GM18867 (cell line): ENCODE measurements at regions not wholly inside any gene's neighbourhood (a gene's known extent, or its start where the extent isn't known, plus 50 kb on each side); places are given as distances from the start of the nearest gene placed in this dataset.
"Not testable (repeated sequence)": the region's sequence is repeated elsewhere in the genome, so short reads cannot be mapped to it uniquely, and the experiment has no call there.

ENCODE experiments used
- ATAC-seq: cut with Tn5 transposase; IDR thresholded peaks from one replicate; pipeline ENCODE4 v1.9.1; 2021; ENCODE audit warnings: mild to moderate bottlenecking, moderate library complexity; ENCODE audit not compliant: unreplicated experiment

DNA sequence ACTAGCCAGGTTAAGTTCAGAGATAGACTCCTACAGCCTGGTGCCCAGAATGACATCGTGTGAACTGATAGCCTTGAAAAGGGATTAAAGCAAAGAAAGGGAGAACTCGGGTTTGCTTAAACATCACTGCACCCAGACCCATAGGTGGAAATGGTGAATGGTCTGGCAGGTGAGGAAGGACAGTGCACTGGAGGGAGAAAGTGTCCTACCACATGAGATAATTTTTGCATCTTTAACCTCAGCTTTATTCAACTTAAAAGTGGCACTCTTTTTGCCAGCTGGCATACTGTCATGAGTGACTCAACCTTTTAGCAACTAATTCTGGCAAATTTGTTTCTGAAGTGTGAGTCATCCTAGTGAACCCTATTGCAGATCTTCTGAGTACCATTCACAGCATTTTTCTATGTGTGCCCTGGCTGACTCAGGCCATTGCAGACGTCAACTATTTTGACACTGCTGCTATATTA, 53.0 kb upstream of the DAPP1 start:
- ATAC-seq = no peak

DNA sequence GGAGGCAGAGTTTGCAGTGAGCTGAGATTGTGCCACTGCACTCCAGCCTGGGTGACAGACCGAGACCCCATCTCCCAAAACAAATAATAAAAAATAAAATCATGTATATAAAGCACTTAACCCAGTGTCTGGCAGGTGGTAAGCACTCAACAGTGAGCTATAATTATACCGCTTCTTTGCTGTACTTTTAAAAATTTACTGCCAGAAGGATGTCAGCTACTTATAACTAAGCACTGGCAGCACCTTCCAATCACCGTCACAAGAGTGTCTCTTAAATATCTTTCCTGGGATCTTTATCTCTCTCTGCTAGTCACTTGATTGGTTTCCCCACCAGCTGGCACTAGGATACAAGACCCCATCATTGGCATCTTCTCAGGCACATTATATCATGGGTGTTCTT, 53.9 kb upstream of the DAPP1 start:
- no peak for ATAC-seq

DNA sequence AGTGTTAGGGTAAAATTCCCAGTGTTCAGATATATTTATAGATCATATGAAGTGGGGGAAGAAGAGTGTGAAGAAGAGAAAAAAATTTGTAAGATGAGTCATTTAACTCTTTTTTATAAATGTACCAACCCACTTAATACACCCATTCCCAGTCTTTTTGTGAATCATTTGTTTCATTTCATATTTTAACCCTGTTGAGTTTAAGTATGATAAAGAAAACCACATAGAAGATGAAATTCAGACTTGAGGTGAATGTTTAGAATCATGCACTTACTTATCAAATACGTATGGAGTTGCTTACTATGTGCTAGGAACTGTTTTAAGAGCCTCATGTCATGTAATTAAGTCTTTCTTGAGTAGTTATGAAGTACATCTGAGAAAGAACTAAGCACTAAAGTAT, 56.6 kb upstream of the DAPP1 start:
- no peak for ATAC-seq

DNA sequence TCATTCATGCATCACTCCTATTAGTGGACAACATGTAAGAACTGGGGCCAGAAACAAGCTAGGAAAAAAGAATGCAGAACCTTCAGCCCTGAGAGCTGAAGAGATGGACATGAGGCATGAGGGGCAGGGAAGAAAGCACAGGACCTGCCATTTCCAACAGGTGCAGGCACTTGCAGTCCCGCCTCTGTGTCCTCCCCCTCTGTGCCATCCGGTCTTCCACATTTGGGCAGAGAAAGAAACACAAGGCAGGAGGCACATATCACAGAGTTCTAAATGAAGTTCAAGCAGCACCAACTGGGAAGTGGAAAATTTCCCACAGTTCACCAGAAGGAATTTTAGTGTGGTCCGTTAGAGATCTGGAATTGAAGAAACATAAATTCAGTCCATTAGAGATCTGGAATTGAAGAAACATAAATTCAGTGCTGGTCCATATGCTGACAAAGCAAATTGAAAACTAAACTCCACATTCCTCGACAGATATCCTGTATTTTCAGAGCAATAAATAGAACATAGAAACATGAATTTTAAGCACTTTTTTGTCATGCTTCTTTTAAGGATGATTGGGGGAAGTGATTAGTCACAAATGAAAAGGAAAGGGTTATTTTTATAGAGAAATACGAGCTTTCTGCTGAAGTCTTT, 57.2 kb upstream of the DAPP1 start:
- no peak for ATAC-seq

DNA sequence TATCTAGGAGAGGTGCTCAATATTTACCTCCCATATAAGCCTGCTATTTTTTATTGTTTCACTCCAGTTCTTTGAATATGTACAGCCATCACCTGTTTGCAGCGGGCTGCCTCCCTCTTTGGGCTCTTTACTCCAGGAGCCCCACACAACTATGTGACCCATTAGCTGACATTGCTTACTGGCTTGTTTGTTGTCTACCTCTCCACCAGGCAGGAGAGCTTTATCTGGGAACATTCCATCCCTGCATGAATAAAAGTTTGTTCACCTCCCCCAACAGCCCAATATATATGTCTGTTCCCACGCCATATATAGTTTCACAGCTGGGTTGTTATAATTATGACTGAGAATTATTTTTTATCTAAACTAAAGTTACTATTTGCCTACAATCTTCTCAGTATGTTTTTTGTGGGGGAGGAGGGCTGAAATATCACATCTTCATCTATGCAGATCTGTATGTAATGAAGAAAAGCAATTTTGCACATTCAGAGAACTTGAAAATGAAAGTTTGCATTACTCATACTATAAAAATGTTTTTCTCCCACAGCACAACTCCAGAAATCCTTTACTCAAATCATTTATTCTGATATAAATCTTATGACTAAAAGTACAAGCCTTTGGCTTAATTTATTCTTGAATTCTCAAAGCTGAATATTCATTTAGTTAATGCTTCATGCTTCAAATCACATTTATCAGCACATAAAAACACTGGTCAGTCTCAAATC, 61.2 kb upstream of the DAPP1 start:
- no peak for ATAC-seq

DNA sequence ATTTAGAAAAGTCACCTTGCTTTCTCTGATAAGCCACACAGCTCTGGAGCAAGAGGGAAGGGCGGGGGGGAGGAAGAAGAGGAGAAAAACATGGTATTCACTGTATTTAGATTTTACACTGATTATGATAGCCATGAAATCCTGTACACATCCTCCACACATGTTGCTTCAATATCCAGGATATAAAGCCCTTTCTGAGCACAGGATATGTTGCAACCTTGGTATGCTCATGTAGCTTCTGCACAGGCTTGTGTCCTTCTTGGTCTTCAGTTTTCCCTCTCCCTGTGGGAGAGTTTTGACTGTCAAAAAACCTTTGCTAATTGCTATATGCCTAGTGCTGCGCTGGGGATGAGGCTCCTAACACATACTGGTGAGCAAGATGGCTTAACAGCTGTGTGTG, 61.9 kb upstream of the DAPP1 start:
- ATAC-seq = no peak

DNA sequence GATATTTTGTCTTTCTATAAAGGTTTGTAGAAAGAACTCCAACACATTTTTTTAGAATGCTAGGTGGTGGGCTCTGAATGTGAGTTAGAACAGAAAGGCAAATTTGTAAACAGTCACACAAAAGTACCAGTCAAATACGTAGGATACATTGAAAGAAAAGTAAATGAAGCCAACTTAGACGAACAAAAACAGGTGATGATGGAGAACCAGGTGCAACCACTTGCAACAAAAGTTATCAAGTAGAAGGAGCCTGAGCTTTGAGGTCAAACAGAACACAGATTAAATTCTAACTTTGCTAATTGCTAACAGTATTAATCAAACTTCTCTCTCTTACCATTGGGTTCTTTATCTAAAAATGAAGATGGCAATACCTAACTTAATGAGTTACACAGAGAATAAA, 62.7 kb upstream of the DAPP1 start:
- no peak for ATAC-seq

DNA sequence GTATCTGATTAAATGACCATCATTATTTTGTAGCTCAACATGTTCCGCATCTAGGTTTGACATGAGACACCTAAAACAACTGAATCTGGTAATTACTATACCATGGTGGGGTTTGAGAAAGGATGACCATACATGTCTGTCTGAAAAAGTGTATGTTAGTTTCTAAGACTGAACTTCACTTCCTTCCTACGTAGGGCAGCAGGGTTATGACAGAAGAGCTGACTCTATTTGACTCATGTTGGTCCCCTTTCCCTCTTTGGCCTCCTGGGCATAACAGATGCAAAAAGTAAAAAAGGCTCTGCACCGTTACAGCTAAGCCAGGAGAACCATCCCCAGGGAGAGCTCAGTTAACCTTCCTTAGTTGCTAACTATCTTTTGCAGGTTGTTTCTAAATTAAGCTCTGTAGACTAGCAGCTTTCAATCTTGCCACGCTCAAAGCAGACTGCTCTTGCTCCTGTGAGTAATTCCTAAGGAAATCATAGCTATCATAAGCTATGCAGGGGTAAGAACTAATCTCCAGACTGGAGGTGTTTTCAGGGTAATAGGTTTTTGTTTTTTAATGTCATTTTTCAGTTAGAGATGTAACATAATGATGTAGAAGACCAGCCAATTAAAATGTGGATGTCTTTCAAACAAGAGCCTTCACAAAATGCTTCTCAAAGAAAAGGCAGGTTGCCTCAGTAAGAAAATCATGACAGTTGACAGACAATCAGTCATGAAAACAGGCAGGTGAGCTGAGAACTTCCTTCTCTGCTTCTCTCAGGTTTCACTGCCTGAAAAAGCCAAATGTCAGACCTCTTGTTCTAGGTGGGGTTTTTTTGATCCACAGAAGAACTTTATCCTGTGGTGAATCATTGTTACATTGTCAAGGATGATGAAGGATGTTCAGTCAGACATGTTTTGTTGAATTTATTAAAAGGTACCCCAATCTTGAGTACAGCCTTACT, 66.9 kb upstream of the DAPP1 start:
- ATAC-seq = peak; percentile 53

DNA sequence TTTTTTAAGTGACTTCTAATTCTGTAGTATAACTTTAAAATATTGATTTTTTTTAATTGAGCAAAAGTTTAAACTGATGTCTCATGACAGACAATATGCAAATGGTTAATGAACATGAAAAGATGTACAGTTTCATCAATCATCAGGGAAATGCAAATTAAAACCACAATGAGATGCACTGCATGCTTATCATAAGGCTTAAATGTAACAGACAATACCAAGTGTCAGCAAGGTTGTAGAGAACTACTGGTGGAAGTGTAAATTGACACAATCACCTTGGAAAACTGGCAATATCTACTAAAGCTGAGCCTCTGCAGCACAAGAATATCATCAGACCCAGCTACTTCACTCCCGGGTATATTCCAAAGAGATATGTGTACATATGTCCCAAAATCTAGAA, 70.2 kb upstream of the DAPP1 start:
- no peak for ATAC-seq

DNA sequence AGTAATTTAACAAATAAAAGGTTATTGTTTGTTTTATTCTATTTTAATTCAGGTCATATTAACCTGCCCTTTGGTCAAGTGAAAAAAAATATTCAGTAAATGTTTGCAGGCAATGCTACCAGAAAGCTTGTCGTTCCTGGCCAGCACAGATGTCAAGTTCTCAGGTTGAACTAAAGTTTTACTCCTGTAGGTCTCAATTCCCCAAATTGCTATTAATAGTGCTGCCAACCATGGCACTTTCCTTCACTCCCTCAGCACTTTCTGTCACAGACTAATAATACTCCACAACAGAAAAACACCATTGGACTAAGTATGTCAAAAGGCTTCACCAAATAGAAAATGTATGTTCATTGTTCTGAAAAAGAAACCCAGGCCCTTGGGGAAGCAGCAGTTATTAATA, 79.2 kb upstream of the C4orf54 start:
- no peak for ATAC-seq

DNA sequence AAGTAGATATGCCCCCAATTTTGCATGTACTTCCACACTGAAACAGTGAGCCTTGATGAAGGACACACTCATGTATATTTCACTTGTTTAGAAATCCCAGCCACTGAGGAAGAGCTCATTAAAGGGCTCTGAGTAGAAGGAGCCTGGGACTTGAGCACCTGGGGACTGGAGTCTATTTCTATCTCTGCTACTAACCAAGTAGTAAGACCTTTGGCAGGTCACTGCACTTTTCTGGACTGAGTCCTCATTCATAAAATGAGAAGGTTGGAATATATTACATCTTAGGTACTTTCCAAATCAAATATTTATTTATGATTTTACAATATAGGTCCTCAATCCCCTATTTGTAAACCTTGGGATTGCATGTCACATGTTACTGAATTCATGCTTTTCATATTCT, 78.2 kb upstream of the C4orf54 start:
- no peak for ATAC-seq

DNA sequence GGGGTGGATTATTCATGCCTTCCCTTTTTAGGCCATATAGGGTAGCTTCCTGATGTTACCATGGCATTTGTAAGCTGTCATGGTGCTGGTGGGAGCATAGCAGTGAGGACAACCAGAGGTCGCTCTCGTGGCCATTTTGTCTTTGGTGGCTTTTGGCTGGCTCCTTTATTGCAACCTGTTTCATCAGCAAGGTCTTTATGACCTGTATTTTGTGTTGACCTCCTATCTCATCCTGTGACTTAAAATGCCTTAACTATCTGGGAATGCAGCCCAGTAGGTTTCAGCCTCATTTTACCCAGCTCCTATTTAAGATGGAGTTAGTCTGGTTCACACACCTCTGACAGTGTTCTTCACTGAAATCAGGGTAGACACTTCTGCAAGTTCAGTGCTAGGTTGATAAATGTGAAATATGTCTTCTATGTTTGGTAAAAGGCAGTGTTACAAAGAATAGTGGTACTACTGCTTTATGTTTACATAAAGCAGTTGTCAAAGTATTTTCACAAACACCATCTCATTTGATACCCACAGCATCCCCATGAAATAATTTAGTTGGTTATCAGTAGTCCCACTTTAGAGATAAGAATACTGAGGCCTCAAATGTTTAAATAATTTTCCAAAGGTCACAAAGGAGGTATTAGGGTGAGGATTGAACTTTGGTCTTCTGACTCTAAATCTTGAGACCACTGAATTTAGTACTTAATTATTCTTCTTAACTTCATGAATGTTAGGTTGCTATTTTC, 77.1 kb upstream of the C4orf54 start:
- ATAC-seq = no peak

DNA sequence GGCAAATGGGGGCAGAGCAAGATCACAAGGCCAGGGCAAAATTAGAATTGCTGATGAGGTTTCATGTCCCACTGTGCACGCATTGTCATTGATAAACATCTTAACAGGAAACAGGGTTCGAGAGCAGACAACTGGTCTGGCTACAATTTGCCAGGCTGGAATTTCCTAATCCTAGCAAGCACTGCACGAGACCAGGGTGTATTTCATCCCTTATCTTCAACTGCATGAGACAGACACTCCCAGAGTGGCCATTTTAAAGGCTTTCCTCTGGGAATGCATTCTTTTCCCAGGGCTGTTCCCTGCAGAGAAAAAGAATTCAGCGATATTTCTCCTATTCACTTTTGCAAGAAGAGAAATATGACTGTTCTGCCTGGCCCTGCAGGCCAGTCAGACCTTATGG, 75.8 kb upstream of the C4orf54 start:
- ATAC-seq = not testable (repeated sequence)

DNA sequence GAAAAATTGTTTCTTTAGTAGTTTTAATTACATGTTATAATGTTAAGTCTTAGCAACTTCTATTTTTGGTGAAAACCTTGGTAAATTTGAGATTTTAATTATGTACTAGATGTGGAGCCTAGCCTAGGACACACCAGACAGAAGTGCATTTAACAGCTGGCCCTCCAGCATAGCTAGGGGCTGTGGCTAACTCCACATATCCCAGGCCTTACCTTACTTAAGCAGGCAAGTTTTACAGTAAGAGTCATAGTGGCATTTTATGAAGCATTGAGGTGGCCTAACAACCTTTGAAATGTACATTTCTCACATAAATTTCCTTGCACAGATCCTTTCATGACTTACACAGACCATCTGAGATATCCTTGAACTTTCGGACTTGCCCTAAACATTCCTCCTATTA, 71.6 kb upstream of the C4orf54 start:
- ATAC-seq = no peak

DNA sequence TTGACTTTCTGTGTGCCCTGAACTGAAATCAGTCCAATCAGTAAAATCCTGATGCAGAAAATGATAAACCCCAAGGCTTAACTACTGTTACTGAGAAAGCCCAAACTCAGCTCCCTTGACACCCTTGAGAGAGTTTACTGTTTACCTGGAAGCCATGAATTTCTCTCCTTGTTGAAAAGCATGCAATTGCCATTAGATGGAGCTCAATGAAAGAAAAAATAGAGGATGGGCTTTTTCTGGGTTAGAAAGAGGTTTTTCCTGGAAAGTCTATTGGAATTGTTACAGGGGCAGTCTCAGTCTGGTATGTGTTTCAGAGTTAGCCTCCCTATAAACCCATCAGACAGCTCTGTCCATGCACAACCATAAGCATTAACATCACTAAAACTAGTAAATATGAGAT, 66.4 kb upstream of the C4orf54 start:
- no peak for ATAC-seq

DNA sequence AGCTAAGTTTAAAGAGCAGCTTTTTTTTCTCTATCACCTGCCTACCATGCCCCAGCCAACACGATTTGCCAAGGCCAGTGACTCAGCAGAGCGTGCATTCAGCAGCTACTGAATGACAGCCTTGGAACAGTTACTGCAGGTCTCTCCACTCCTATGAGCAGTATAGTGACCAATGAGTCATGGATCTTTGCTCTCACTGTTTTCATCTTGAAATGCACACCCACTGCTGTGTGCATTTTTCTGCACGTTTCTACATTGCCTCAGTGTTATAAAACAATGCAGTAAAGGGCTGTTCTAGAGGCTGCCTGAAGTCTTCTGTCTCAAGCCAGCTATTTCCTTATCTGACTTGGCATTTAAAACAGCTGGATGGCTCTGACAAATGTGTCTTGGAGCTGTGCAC, 66.0 kb upstream of the C4orf54 start:
- ATAC-seq = no peak

DNA sequence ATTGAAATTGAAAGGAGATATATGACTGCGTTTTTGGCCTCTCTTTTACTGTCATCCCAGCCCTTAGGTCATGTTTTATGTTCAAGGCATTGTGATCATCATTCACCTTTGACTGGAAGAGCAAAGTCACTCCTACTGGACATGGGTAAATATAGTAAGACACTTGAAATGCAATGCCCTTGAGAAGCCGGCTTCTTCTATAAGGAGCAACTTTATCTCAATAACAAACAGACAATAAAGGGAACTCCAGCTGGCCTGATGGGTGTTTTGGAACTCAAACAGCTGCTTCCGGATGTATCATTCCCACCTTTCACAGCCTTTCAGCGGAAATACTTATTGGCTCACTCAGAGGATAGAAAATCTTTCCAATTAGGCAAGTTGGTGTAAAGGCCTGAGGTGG, 65.1 kb upstream of the C4orf54 start:
- no peak for ATAC-seq

DNA sequence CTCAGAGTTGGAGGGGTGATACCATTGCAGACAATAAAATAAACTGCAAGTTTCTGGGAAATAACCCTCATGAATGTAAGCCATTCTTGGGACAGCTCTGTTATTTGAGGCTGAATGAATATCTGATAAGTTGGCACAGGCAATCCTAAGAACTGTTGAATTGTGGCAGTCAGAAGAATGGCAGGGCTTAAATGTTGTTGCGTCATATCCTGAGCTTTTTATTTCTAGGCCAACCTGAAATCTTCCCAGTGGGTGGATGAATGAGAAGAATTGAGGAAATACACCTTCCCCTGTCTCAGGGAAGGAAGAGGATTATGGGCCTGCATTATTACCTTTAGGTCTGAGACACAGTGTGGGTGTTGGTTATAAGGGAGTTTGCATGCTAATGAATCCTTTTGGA, 64.4 kb upstream of the C4orf54 start:
- ATAC-seq = no peak

DNA sequence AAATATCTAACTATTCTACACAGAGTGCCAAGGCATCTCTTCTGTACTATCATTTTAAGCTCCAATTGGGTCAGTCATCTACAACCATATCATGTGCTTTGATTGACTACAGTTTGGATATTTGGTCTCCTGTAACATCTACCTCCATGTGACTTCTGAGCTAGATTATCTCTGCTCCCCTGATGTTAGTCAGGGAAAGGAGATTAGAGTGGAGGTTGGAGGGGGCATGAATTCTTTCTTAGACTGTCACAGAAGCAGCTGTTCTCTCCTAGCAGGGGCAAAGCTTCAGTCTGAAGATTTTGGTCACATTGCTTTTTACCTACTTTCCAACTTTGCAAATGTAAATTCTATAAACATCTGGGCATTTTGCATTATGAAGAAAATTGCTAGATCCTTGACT, 62.6 kb upstream of the C4orf54 start:
- ATAC-seq = no peak

DNA sequence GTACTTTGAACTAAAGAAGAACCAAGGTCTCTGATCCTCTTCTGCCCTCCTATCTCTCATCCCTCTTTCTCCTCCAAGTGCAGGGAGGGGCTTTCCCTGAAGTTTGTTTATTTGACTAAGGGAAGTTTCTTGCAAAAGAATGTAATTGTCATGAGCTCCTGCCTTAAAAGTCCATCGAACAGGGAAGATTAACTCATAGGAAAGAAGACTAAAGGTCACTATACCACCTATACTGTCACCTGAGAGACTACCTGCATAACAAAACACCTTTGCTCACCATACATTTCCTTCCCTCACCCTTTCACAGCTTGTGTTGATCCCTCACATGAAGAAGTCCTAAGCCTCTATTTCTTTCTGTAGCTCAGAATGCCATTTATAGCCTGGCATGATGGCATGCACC, 59.4 kb upstream of the C4orf54 start:
- no peak for ATAC-seq

DNA sequence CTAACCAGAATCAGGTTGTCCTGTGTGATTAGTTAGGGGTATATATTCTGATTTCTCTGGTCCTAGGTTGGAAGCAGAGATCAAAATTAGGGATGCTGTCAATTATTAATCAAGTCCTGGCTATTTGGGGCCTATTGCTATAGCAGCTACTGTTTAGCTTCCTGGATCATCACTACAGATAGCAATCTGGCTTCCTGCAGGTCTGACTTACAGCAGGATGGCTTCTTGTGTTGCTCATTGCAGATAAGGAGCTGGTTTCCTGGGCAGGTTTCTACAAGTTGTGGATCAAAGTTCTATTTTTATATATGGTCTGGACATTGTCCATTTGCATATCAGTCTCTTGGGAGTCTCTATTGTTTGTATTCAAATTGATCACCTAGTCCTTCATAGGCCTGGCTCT, 57.7 kb upstream of the C4orf54 start:
- ATAC-seq = no peak
